Endothelial cell of umbilical vein (primary cell): ENCODE measurements at regions not wholly inside any gene's neighbourhood (a gene's known extent, or its start where the extent isn't known, plus 50 kb on each side); places are given as distances from the start of the nearest gene placed in this dataset.

Experiments used
- BruUV-seq: library from RNA; stranded (reverse); fragments of 400-500 nt; replicated peaks from 2 replicates; lab custom pipeline; 2021; lab: Mats Ljungman, UMichigan
- CTCF ChIA-PET: fragments of 300-600, 350-600 bp; sonication (Branson Sonifier 250); formaldehyde crosslinking; loops from one replicate; lab custom pipeline; 2021; ENCODE audit warnings: antibody characterized with exemption, inconsistent platforms; lab: Charles Lee
- POLR2A ChIA-PET: fragments of 300-600, 350-600 bp; sonication (Branson Sonifier 250); formaldehyde crosslinking; loops from one replicate; lab custom pipeline; 2021; ENCODE audit warnings: antibody characterized with exemption, inconsistent platforms; lab: Charles Lee
- DNase-seq: peaks from one replicate; pipeline ENCODE4 v3.0.0-alpha.2; 2011; ENCODE audit warnings: low read depth, low spot score
- FAIRE-seq: peaks from 2 replicates; lab custom pipeline; 2011; peaks lifted over from hg19 to GRCh38; lab: Jason Lieb, UNC
- H2AFZ ChIP-seq: 2 replicates; pipeline ENCODE4 v1.6.0; 2012; ENCODE audit warnings: low read depth, low read length, control low read depth, inconsistent platforms
- H3K27ac ChIP-seq: 2 replicates; pipeline ENCODE4 v1.5.1; 2011; ENCODE audit warnings: low read depth, mild to moderate bottlenecking, control low read depth, low read length, moderate library complexity; ENCODE audit not compliant: insufficient read depth
- H3K27me3 ChIP-seq, 2 experiments: 2 replicates each; pipeline versions ENCODE4 v1.6.0 to v1.6.1; 2011; ENCODE audit warnings: low read length in 2 of 2, mixed read lengths in 1 of 2; ENCODE audit not compliant: control insufficient read depth in 2 of 2, insufficient read depth in 2 of 2
- H3K36me3 ChIP-seq, 2 experiments: 2 replicates in 1 of 2; 3 replicates in 1 of 2; pipeline ENCODE4 v1.5.1; 2011; ENCODE audit warnings: low read length in 2 of 2, mild to moderate bottlenecking in 1 of 2, moderate library complexity in 1 of 2; ENCODE audit not compliant: control insufficient read depth in 2 of 2, insufficient read depth in 2 of 2; ENCODE audit errors: extremely low read depth in 1 of 2
- H3K4me1 ChIP-seq: 3 replicates; pipeline ENCODE4 v1.5.1; 2011; ENCODE audit warnings: mild to moderate bottlenecking, low read length; ENCODE audit not compliant: control insufficient read depth, insufficient read depth; ENCODE audit errors: extremely low read depth
- H3K4me2 ChIP-seq: 2 replicates; pipeline ENCODE4 v1.6.1; 2011; ENCODE audit warnings: low read length, control low read depth, mixed read lengths; ENCODE audit not compliant: insufficient read depth
- H3K4me3 ChIP-seq, 3 experiments: fragments of 200-600 bp in 1 of 3; sonication (generic), shearing (Covaris generic) in 1 of 3; replicated peaks in 1 of 3; 2 replicates each; pipeline ENCODE4 v1.5.1; 2011 to 2016; ENCODE audit warnings: control low read depth in 3 of 3, low read length in 3 of 3, mild to moderate bottlenecking in 2 of 3, inconsistent platforms in 1 of 3, low read depth in 1 of 3, moderate library complexity in 1 of 3; ENCODE audit not compliant: insufficient read depth in 1 of 3
- H3K79me2 ChIP-seq: 2 replicates; pipeline ENCODE4 v1.6.0; 2012; ENCODE audit warnings: low read length, inconsistent platforms; ENCODE audit not compliant: control insufficient read depth, insufficient read depth
- H3K9ac ChIP-seq: replicated peaks from 2 replicates; pipeline ENCODE3; 2011; ENCODE audit warnings: low read length, control low read depth; ENCODE audit not compliant: insufficient read depth; ENCODE audit errors: extremely low read depth
- H3K9me1 ChIP-seq: replicated peaks from 3 replicates; pipeline ENCODE4 v1.6.0; 2011; ENCODE audit warnings: mild to moderate bottlenecking, low read length; ENCODE audit not compliant: control insufficient read depth, insufficient read depth; ENCODE audit errors: extremely low read depth
- H3K9me3 ChIP-seq: replicated peaks from 2 replicates; pipeline ENCODE4 v1.5.1; 2012; ENCODE audit warnings: low read length, inconsistent platforms; ENCODE audit not compliant: control insufficient read depth, insufficient read depth
- H4K20me1 ChIP-seq: replicated peaks from 2 replicates; pipeline ENCODE3; 2011; ENCODE audit warnings: mild to moderate bottlenecking, low read length; ENCODE audit not compliant: control insufficient read depth, insufficient read depth; ENCODE audit errors: extremely low read depth
- EZH2 ChIP-seq: IDR thresholded peaks from 2 replicates; pipeline ENCODE4 v1.6.1; 2012; ENCODE audit warnings: borderline replicate concordance, low read depth, mild to moderate bottlenecking, moderate library complexity, low read length, inconsistent platforms; ENCODE audit not compliant: severe bottlenecking
- FOS ChIP-seq: IDR thresholded peaks from 2 replicates; pipeline ENCODE4 v1.6.1; 2011; ENCODE audit warnings: mild to moderate bottlenecking, low read length, moderate library complexity, borderline replicate concordance; ENCODE audit not compliant: insufficient read depth
- GATA2 ChIP-seq: IDR thresholded peaks from 2 replicates; pipeline ENCODE4 v1.7.0; 2011; ENCODE audit warnings: low read depth, mild to moderate bottlenecking, moderate library complexity, mixed read lengths, low read length; ENCODE audit not compliant: insufficient read length, insufficient read depth
- MYC ChIP-seq: IDR thresholded peaks from one replicate; pipeline ENCODE4 v1.6.1; 2011; ENCODE audit warnings: mild to moderate bottlenecking, low read depth, low read length
- POLR2A ChIP-seq: IDR thresholded peaks from 2 replicates; pipeline ENCODE4 v1.6.1; 2012; ENCODE audit warnings: low read depth, mild to moderate bottlenecking, control low read depth, low read length
- dilution Hi-C: fragments of 300-500 bp; cut with MboI; formaldehyde crosslinking; loops from one replicate; pipeline ENCODE4 v1.15.0; 2019; ENCODE audit warnings: low sequenced_read_pairs; ENCODE audit not compliant: extremely low pct_ligation_motif_present
- intact Hi-C: fragments of 100-400 bp; cut with micrococcal nuclease; formaldehyde crosslinking; loops from one replicate; pipeline ENCODE4 v1.10.0; 2022
- TF ChIP-seq, protein P1 (sequence below), 2 donors: IDR thresholded peaks; 1 replicate in 1 of 2; 2 replicates in 1 of 2; pipeline ENCODE4 v1.5.1; 2011; ENCODE audit warnings: low read length in 2 of 2, mild to moderate bottlenecking in 2 of 2, moderate library complexity in 2 of 2, control low read depth in 1 of 2, inconsistent platforms in 1 of 2, low read depth in 1 of 2; ENCODE audit not compliant: insufficient read depth in 1 of 2; ENCODE audit errors: extremely low read depth in 1 of 2
- TF ChIP-seq, protein P2 (sequence below): IDR thresholded peaks from 2 replicates; pipeline ENCODE4 v1.6.1; 2011; ENCODE audit not compliant: insufficient read depth, insufficient read length

DNA sequence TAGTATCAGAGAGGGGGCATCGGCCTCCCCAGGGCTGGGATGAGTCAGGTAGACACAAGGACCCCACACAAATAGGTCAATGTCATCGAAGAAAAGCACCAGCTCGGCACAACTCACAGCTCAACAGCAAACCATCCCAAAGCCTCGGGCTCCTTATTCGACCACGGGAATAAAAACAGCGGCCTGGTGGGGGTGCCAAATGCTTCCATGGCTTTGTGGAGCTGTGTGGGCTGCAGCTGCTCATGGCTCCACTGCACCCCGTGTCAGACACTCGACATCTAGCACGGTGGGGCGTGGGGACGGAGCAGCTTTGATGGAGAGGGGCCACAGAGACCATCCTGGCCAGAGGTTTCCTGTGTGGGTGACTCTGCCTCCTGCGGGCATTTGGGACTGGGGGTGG is 212.5 kb upstream of the SOX1 start:
- DNase-seq (no peak), FAIRE-seq (no peak)
- dilution Hi-C loops = no loop called here
- H3K9ac ChIP-seq = no peak overlapping the region
- H3K27me3 ChIP-seq = no peaks in the 10 kb centered on the region
- intact Hi-C loops = no loop called here
- no peaks in the 10 kb centered on the region for H4K20me1 ChIP-seq
- no peak overlapping the region for H3K4me3 ChIP-seq
- H3K4me2 ChIP-seq = no peak overlapping the region
- H3K27ac ChIP-seq = no peak overlapping the region
- no TSS peak for BruUV-seq
- no peak for TF ChIP-seq FOS
- no peak for TF ChIP-seq POLR2A
- H3K4me1 ChIP-seq = no peaks in the 10 kb centered on the region
- no peaks in the 10 kb centered on the region for H3K9me1 ChIP-seq
- H3K79me2 ChIP-seq = no peaks in the 10 kb centered on the region
- ChIA-PET CTCF (no interaction called here), POLR2A (no interaction called here)
- H2AFZ ChIP-seq = no peak overlapping the region
- H3K36me3 ChIP-seq = no peaks in the 10 kb centered on the region
- H3K9me3 ChIP-seq = peaks cover 3% of the 10 kb centered on the region

DNA sequence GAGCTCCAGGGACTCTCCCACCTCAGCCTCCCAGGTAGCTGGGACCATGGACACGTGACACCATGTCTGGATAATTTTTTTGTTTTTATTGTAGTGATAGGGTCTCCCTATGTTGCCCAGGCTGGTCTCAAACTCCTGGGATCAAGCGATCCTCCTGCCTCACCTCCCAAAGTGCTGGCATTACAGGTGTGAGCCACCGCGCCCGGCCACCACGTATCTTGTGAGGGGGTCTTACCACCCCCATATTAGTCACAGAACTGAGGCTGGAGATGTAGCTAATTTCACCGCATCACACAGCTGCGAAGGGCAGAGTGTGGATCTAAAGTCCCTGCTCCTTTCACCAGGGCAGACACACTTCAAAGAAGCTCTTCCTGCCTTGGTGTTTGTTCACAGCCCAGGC is 211.8 kb upstream of the SOX1 start:
- no peak overlapping the region for H3K4me2 ChIP-seq
- H3K4me1 ChIP-seq = no peaks in the 10 kb centered on the region
- H4K20me1 ChIP-seq = no peaks in the 10 kb centered on the region
- DNase-seq (no peak), FAIRE-seq (no peak)
- H3K36me3 ChIP-seq = no peaks in the 10 kb centered on the region
- no peak overlapping the region for H3K27ac ChIP-seq
- no peak overlapping the region for H3K9ac ChIP-seq
- TF ChIP-seq, protein P1, sequence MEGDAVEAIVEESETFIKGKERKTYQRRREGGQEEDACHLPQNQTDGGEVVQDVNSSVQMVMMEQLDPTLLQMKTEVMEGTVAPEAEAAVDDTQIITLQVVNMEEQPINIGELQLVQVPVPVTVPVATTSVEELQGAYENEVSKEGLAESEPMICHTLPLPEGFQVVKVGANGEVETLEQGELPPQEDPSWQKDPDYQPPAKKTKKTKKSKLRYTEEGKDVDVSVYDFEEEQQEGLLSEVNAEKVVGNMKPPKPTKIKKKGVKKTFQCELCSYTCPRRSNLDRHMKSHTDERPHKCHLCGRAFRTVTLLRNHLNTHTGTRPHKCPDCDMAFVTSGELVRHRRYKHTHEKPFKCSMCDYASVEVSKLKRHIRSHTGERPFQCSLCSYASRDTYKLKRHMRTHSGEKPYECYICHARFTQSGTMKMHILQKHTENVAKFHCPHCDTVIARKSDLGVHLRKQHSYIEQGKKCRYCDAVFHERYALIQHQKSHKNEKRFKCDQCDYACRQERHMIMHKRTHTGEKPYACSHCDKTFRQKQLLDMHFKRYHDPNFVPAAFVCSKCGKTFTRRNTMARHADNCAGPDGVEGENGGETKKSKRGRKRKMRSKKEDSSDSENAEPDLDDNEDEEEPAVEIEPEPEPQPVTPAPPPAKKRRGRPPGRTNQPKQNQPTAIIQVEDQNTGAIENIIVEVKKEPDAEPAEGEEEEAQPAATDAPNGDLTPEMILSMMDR (IDR thresholded peaks at IDR 0.05; ENCODE audit: extremely low read depth in 1 of 2, insufficient read depth in 1 of 2, low read depth in 1 of 2, low read length in 2 of 2) = no peak
- TF ChIP-seq MYC (no peak), FOS (no peak), GATA2 (no peak), EZH2 (no peak)
- TF ChIP-seq, protein P2, sequence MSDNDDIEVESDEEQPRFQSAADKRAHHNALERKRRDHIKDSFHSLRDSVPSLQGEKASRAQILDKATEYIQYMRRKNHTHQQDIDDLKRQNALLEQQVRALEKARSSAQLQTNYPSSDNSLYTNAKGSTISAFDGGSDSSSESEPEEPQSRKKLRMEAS = no peak
- POLR2A ChIA-PET = no interaction called here
- intact Hi-C loops = no loop called here
- H3K9me3 ChIP-seq = peaks cover 3% of the 10 kb centered on the region
- H3K4me3 ChIP-seq = no peak overlapping the region
- CTCF ChIA-PET = no interaction called here
- dilution Hi-C loops = no loop called here
- H3K9me1 ChIP-seq = no peaks in the 10 kb centered on the region
- H3K27me3 ChIP-seq = no peaks in the 10 kb centered on the region
- no TSS peak for BruUV-seq
- H3K79me2 ChIP-seq = no peaks in the 10 kb centered on the region
- H2AFZ ChIP-seq = no peak overlapping the region
